Epidermal melanocyte (primary cell): ENCODE measurements at regions not wholly inside any gene's neighbourhood (a gene's known extent, or its start where the extent isn't known, plus 50 kb on each side); places are given as distances from the start of the nearest gene placed in this dataset.
"Not testable (repeated sequence)": the region's sequence is repeated elsewhere in the genome, so short reads cannot be mapped to it uniquely, and the experiment has no call there.

Experiments used
- DNase-seq: peaks from one replicate; pipeline ENCODE4 v3.0.0; 2011; ENCODE audit warnings: low spot score; ENCODE audit not compliant: insufficient read length

DNA sequence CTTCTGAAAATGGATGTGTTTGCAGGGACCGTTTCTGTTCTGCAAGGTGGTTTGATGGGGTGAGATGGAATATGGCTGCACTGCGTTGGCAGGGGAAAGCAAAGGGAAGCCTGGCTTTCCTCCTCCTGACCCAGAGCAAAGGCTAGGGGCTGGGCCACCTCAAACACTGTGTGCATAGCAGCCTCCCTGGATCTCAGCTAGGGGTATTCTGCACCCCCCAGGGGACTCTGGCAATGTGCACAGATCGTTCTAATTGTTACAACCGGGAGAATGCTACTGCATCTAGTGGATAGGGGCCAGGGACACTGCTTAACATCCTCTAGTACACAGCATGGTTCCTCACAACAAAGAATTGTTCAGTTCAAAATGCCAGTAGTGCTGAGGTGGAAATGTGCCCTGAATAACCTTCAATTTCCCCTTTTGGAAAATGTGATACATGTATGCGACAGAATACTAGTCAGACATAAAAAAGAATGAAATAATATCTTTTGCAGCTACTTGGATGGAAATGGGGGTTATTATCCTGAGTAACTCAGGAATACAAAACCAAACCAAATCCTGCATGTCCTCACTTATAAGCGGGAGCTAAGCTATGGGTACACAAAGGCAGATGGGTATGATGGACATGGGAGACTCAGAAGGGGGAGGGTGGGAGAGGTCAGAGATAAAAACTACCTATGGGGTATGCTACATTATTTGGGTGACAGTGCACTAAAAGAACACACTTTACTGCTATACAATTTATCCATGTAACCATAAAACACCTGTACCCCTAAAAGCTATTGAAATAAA lies 671.2 kb downstream of the UQCRFS1 start:
- DNase-seq: no peak

- DNase-seq: no peak
Observed at GRCh38 chr19:28541029-28541428, 671.9 kb downstream of the UQCRFS1 start.

DNA sequence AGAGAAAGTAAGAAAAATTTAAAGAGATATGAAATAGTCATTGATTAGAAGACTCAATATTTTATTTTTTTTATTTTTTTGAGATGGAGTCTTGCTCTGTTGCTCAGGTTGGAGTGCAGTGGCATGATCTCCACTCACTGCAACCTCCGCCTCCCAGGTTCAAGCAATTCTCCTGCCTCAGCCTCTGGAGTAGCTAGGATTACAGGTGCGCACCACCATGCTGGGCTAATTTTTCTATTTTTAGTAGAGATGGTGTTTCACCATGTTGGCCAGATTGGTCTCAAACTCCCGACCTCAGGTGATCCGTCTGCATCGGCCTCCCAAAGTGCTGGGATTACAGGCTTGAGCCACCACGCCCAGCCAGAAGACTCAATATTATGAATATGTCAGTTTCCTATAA lies 672.6 kb downstream of the UQCRFS1 start:
- DNase-seq: not testable (repeated sequence)

DNA sequence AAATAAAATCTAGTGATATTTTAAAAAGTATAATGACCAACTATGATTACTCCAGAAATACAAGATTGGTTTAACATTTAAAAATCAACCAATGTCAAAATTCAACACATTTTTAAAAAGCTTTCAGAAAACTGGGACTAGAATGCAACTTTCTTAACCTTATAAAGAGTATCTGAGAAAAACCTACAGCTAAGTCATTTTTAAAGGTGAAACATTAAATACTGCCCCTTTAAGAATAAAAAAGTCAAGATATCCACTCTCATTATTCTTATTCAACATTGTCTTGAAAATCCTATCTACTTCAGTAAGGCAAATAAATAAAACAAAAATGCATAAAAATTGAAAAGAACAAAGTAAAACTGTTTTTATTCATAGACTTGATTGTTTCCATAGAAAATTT lies 673.2 kb downstream of the UQCRFS1 start:
- DNase-seq: no peak

DNA sequence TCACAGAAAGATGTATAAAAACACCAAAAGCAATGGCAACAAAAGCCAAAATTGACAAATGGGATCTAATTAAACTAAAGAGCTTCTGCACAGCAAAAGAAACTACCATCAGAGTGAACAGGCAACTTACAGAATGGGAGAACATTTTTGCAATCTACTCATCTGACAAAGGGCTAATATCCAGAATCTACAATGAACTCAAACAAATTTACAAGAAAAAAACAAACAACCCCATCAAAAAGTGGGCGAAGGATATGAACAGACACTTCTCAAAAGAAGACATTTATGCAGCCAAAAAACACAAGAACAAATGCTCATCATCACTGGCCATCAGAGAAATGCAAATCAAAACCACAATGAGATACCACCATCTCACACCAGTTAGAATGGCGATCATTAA lies 674.4 kb downstream of the UQCRFS1 start:
- not testable (repeated sequence) for DNase-seq

DNA sequence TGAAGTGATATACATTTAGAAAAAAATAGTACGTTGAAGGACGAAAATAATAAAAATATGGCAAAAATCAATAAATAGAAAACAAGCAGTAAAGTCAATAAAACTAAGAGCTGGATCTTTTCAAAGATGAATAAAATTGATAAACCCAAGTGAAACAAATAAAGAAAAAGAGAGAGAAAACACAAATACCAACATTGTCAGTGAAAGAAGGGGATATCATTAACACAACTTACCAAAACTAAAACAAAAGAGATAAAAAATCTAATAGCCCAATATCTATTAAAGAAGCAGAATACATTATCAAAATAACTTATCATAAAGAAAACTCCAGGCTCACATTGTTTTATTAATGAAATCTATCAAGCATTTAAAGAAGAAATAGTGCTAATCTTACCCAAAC lies 675.1 kb downstream of the UQCRFS1 start:
- DNase-seq: no peak

GRCh38 chr19:28537079-28537478 lies 675.9 kb downstream of the UQCRFS1 start:
- no peak for DNase-seq

DNA sequence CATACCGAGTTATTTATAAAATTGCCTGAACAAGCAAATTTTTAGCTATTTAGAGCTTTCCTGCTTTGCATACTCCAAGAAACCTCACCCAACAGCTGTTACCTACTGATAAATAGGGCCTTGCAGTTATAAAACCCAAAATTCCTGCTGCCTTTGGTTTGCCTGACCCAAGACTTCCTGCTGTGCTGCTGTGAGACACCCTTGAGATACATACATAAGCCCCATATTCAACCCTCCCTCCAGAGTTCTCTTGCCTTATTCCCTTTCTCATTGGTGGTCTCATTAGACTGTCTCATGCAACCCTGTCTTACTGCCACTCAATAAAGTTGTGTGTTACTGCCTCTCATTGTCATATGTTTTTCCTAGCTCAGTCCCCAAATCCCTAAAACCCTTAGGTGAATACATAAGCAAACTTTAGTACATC lies 677.6 kb downstream of the UQCRFS1 start:
- DNase-seq: no peak

DNA sequence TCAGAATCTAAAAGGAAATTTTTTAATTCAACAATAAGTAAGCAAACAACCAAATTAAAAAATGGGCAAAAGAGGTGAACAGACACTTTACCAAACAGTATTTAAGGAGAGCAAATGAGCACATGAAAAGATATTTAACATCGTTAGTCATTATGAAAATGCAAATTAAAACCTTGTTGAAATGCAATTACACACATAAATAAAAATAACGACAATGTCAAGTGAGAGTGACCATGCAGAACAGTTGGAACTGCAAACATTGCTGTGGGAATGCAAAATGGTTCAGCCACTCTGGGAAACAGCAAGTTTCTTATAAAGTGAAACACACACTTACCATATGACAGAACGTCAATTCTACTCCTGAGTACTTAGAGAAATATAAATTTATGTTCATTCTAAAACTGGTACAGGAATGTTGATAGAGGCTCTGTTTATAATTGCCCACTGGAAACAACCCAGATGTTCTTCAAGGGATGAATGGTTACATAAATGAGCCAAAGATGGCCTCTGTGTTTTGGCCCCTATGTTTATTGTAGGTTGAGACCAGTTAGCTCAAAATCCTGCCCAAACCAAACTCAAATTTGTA lies 678.1 kb downstream of the UQCRFS1 start:
- DNase-seq: no peak

- no peak for DNase-seq
Observed at GRCh38 chr19:28532765-28533341, 680.1 kb downstream of the UQCRFS1 start.

GRCh38 chr19:28531979-28532378 lies 681.0 kb downstream of the UQCRFS1 start:
- DNase-seq: no peak

GRCh38 chr19:28530406-28531035 lies 682.4 kb downstream of the UQCRFS1 start:
- DNase-seq: no peak

DNA sequence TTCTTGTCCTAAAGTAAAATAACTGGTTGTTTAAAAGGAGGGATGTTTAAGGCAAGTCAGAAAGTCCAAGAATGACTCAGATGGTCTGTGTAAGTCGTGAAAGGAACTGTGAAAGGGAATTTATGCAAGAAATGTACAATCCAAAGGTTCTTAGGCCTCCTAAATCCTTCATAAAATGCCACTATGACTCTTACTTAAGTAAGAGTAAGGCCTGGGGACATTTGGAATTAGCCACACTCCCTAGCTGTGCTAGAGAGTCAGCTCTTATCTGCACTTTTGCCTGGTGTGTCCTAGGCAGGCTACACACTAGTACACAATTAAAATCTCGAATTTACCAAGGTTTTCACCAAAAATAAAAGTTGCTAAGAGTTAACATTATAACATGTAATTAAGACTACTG lies 686.9 kb downstream of the UQCRFS1 start:
- DNase-seq: no peak

- DNase-seq: no peak
Observed at GRCh38 chr19:28523619-28524018, 689.3 kb downstream of the UQCRFS1 start.

DNA sequence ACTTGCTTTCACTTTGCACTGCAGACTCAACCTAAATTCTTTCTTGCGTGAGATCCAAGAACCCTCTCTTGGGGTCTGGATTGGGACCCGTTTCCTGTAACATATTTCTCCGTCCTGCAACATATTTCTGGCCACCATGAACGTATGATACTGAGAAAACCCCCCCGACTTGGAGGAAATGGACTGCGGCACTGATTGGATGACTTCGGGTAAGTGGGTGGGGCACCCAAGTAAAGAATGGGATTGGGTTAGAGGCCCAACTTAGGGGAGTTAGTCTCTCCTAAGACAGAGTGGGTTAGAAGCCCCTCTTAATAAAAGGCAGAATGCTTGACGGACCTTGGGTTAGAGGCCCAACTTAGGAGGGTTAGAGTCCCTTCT lies 690.4 kb downstream of the UQCRFS1 start:
- no peak for DNase-seq

- no peak for DNase-seq
Observed at GRCh38 chr19:28521614-28522544, 691.1 kb downstream of the UQCRFS1 start.

GRCh38 chr19:28520998-28521568 lies 691.9 kb downstream of the UQCRFS1 start:
- DNase-seq: no peak

DNA sequence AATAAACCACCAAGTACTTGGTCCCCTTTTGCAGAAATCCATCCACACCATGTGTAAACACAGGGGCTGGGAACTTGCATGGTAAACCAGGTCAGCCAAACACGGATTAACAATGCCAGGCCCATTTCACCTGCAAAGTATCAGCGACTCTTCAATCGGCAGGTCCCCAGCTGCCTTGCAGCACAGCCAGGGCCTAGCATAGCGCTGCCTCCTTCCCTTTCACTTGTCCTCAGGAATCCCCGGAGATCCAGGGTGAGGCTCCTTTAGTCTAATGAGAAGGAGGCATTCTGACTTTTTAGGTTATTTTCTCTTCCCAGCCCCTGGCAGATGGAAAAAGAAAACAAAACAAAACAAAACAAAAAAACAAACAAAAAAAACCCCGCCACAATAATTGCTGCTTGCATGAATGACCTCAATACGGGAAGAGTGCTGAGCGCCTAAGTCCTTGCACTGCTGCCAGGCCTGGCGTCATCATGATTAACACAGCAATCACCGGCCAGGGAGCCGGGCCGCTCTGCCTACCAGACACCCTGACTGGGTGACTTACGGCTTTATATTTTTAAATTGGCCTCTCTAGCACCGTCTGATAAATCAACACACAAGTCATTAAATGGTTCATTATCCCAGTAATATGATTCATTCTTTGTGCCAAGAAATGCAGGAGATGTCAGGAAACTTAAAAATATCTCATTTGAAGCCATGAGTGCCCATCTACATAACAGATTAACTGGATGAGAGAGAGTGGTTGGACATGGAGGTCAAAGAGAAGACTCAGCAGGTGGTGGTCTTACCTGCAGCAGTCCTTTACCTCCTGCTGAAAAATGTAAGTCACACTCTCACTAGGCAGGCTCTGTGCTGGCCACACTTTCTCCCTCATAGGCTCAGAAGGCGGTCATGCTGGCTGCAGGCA lies 692.7 kb downstream of the UQCRFS1 start:
- DNase-seq: no peak

DNA sequence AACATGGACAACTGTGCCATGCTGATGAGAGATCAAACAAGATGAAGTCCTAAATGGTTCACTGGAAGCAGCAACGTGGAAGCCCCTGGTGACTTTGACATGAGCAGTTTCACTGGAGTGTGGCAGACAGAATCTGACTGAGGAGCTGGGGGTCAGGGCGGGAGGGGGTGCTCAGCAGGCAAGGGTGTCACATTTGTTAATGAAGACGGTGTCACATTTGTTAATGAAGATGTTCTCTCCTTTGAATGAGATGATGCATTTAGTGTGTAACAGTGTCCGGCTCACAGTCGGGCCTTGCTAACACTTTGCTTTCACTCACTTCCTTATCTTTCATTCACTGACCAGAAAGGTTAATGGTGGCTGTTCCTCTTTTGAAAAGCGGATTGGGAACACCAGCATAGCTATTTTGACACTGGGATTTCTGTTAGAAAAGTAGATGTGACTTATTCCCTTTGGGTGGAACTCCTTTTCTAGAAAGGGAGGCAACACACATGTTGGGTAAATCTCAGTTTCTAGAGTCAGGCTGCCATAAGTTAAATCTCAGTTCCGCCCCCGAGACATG lies 693.7 kb downstream of the UQCRFS1 start:
- DNase-seq: no peak
